ENCODE measurements at regions not wholly inside any gene's neighbourhood (a gene's known extent, or its start where the extent isn't known, plus 50 kb on each side); places are given as distances from the start of the nearest gene placed in this dataset.
A peak's percentile ranks its signal among the peaks of the same experiment; 100 is the strongest.

DNA sequence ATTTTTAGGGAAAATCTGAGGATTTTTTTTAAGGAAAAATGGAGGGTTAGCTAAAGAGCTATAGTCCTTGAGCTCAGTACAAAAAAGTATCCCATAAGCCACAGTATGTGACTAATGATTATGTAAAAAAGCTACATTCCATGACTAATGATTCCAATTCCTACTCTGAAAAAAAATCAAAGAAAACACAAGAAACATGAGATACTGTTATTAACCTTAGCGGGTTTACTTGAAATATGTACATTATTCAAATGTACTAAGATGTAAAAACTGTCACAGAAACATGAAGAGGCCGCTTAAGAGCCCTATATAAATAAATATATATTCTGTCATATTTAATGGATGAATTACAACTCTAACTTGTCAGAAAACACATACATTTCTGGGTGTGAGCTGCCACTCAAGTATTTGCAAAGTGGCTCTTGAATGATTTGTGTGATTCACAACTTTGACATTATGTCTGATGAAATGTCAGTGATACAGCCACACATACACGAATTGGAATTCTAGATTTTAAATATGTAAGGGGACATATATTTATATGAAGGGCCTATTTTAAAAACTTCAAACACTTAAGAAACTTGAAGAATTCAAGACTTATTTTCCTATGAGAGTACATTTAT is 518.7 kb upstream of the SUCLG2 start:
- ATAC-seq (no peak), DNase-seq (no peak)
- no peaks in the 10 kb centered on the region for H3K27me3 ChIP-seq (ENCODE audit: low read depth)
- H3K9me3 ChIP-seq, result peaks cover 21% of the 10 kb centered on the region
- H3K36me3 ChIP-seq, result no peaks in the 10 kb centered on the region
- intact Hi-C loops (cut with DNase I), result no loop called here
- TF ChIP-seq, protein P1, sequence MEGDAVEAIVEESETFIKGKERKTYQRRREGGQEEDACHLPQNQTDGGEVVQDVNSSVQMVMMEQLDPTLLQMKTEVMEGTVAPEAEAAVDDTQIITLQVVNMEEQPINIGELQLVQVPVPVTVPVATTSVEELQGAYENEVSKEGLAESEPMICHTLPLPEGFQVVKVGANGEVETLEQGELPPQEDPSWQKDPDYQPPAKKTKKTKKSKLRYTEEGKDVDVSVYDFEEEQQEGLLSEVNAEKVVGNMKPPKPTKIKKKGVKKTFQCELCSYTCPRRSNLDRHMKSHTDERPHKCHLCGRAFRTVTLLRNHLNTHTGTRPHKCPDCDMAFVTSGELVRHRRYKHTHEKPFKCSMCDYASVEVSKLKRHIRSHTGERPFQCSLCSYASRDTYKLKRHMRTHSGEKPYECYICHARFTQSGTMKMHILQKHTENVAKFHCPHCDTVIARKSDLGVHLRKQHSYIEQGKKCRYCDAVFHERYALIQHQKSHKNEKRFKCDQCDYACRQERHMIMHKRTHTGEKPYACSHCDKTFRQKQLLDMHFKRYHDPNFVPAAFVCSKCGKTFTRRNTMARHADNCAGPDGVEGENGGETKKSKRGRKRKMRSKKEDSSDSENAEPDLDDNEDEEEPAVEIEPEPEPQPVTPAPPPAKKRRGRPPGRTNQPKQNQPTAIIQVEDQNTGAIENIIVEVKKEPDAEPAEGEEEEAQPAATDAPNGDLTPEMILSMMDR (IDR thresholded peaks at IDR 0.05), result no peak
- no peaks in the 10 kb centered on the region for H3K4me1 ChIP-seq
- H3K27ac ChIP-seq, result no peak overlapping the region
- H3K4me3 ChIP-seq, result no peak overlapping the region

DNA sequence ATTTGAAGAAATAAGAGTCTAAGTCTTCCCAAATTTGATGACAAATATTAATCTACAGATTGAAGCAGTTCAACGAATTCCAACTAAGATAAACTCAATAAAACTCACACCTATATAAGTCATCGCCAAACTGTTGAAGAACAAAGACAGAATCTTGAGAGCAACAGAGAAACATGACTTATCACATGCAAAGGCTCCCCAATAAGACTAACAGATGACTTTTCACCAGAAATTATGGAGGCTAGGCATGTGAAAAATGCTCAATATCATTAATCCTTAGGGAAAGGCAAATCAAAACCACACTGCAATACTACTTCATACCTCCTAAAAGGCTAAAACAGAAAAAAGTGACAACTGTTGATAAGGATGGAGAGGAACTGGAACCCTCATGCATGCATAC is 517.6 kb upstream of the SUCLG2 start:
- TF ChIP-seq, protein P1 (IDR thresholded peaks at IDR 0.05), result no peak
- no peak overlapping the region for H3K27ac ChIP-seq
- no peak for ATAC-seq
- peaks cover 21% of the 10 kb centered on the region for H3K9me3 ChIP-seq
- DNase-seq, result no peak
- no peak overlapping the region for H3K4me3 ChIP-seq
- no peaks in the 10 kb centered on the region for H3K36me3 ChIP-seq
- no peaks in the 10 kb centered on the region for H3K27me3 ChIP-seq (ENCODE audit: low read depth)
- intact Hi-C loops (cut with DNase I), result no loop called here
- H3K4me1 ChIP-seq, result no peaks in the 10 kb centered on the region

DNA sequence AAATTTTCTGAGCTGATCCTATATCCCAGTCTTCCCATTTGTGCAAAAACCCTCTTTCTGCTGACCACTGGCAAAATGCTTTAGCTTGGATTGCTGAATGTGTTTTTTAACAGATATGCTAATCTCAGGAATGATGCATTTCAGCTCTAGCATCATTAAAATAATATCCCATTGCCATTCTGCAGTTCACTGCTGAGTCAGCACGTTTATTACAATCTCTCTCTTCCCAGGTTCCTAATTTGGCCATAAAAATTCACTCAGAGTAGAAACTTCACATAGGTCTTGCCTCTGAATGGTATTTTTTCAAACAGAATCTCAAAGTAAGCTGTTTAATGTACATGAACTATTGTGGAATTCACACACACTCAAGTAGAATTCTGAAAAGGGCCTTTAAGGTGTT is 509.6 kb upstream of the SUCLG2 start:
- no peak overlapping the region for H3K27ac ChIP-seq
- no peaks in the 10 kb centered on the region for H3K36me3 ChIP-seq
- H3K4me3 ChIP-seq, result no peak overlapping the region
- no peaks in the 10 kb centered on the region for H3K27me3 ChIP-seq (ENCODE audit: low read depth)
- intact Hi-C loops (cut with DNase I), result no loop called here
- no peak for DNase-seq
- ATAC-seq, result no peak
- H3K9me3 ChIP-seq, result no peaks in the 10 kb centered on the region
- TF ChIP-seq, protein P1 (IDR thresholded peaks at IDR 0.05), result no peak
- no peaks in the 10 kb centered on the region for H3K4me1 ChIP-seq

DNA sequence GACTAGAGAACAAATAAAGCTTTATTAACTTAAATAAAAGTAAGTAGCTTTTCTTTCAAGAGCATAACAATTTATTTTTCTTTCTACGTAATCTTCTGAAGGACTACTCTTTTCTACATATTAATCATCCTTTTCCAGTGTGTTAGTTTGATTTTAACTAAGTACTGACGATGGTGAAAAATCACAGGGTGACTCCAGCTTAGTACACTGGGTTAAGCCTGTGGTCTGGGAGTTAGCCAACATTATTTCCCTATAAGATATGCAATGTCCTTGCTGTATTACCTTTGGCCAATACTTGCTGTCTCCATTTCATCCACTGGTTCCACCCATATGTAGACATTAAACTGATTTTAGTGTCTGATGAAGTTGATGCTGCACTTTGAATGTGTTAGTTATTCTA is 508.6 kb upstream of the SUCLG2 start:
- ATAC-seq (peak; percentile 41 to 77), DNase-seq (no peak)
- Histone ChIP-seq H3K27ac (no peak overlapping the region), H3K4me1 (no peaks in the 10 kb centered on the region), H3K27me3 (ENCODE audit: low read depth) (no peaks in the 10 kb centered on the region), H3K36me3 (no peaks in the 10 kb centered on the region), H3K9me3 (no peaks in the 10 kb centered on the region), H3K4me3 (no peak overlapping the region)
- TF ChIP-seq, protein P1 (IDR thresholded peaks at IDR 0.05), result no peak
- intact Hi-C loops (cut with DNase I), result no loop called here

DNA sequence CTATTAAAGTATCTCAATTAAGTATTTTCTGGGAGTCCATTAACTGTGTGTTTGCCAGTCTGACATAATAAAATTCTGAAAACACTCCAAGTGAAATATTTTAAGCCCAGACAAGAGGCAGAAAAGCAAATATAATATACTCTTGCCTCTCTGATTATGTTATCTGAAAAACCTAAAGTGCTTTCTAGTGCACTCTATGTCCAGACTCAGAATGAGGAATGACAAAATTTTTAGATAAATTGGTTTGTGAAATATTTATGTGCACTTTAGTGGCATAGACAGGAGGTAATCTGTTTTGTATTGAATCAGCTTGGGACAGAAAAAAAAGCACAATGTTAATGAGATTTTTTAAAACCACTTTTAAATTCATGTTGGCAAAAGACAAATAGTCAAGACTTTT is 508.2 kb upstream of the SUCLG2 start:
- ATAC-seq (peak; percentile 35 to 79), DNase-seq (no peak)
- TF ChIP-seq, protein P1 (IDR thresholded peaks at IDR 0.05), result no peak
- Histone ChIP-seq H3K27ac (no peak overlapping the region), H3K4me1 (no peaks in the 10 kb centered on the region), H3K36me3 (no peaks in the 10 kb centered on the region), H3K27me3 (ENCODE audit: low read depth) (no peaks in the 10 kb centered on the region), H3K9me3 (no peaks in the 10 kb centered on the region), H3K4me3 (no peak overlapping the region)
- intact Hi-C loops (cut with DNase I), result no loop called here

Data from lower lobe of right lung (tissue), 2 donors.